CD14-positive monocyte (primary cell): ENCODE measurements at regions not wholly inside any gene's neighbourhood (a gene's known extent, or its start where the extent isn't known, plus 50 kb on each side); places are given as distances from the start of the nearest gene placed in this dataset.
"Not testable (repeated sequence)": the region's sequence is repeated elsewhere in the genome, so short reads cannot be mapped to it uniquely, and the experiment has no call there.

Source experiments
- DNase-seq, 3 donors: peaks; one replicate each; pipeline ENCODE4 v3.0.0-alpha.2; 2011 to 2022
- H2AFZ ChIP-seq: 2 replicates; pipeline ENCODE4 v1.6.0; 2012; ENCODE audit warnings: mild to moderate bottlenecking, low read depth, low read length, inconsistent platforms; ENCODE audit not compliant: insufficient read depth, poor library complexity, severe bottlenecking
- H3K27ac ChIP-seq, 2 donors: 1 replicate in 1 of 2; 2 replicates in 1 of 2; pipeline ENCODE4 v1.5.1; 2012 to 2013; ENCODE audit warnings: low read length in 2 of 2, control low read depth in 1 of 2, inconsistent platforms in 1 of 2, low read depth in 1 of 2, mild to moderate bottlenecking in 1 of 2
- H3K27me3 ChIP-seq, 2 donors: one replicate each; pipeline versions ENCODE4 v1.6.0 to v1.6.1; 2011 to 2013; ENCODE audit warnings: low read length in 2 of 2; ENCODE audit not compliant: control insufficient read depth in 2 of 2, insufficient read depth in 2 of 2
- H3K36me3 ChIP-seq, 2 donors: replicated peaks in 1 of 2; 1 replicate in 1 of 2; 2 replicates in 1 of 2; pipeline versions ENCODE4 v1.5.1 to v1.6.1; 2012 to 2013; ENCODE audit warnings: low read length in 2 of 2, control low read depth in 1 of 2, inconsistent platforms in 1 of 2, mild to moderate bottlenecking in 1 of 2; ENCODE audit not compliant: insufficient read depth in 2 of 2, control insufficient read depth in 1 of 2
- H3K4me1 ChIP-seq, 2 donors: 1 replicate in 1 of 2; 2 replicates in 1 of 2; pipeline versions ENCODE4 v1.5.1 to v1.6.1; 2012 to 2013; ENCODE audit warnings: low read length in 2 of 2, control low read depth in 1 of 2, inconsistent platforms in 1 of 2, mild to moderate bottlenecking in 1 of 2, moderate library complexity in 1 of 2; ENCODE audit not compliant: insufficient read depth in 2 of 2, control insufficient read depth in 1 of 2
- H3K4me2 ChIP-seq: replicated peaks from 2 replicates; pipeline ENCODE3; 2012; ENCODE audit warnings: low read length, moderate library complexity, mild to moderate bottlenecking; ENCODE audit not compliant: poor library complexity, severe bottlenecking; ENCODE audit errors: extremely low read depth
- H3K4me3 ChIP-seq, 3 experiments: fragments of 200-600 bp in 1 of 3; sonication (generic) in 1 of 3; replicated peaks in 1 of 3; 1 replicate in 2 of 3; 2 replicates in 1 of 3; pipeline ENCODE4 v1.5.1; 2011 to 2013; ENCODE audit warnings: low read length in 3 of 3, mild to moderate bottlenecking in 3 of 3, control low read depth in 2 of 3, low read depth in 2 of 3, inconsistent platforms in 1 of 3, moderate library complexity in 1 of 3
- H3K79me2 ChIP-seq: 2 replicates; pipeline ENCODE4 v1.6.0; 2012; ENCODE audit warnings: mild to moderate bottlenecking, control low read depth, inconsistent platforms, low read length, moderate library complexity; ENCODE audit not compliant: insufficient read depth
- H3K9ac ChIP-seq: 2 replicates; pipeline ENCODE4 v1.6.0; 2017; ENCODE audit warnings: low read length, mild to moderate bottlenecking; ENCODE audit not compliant: insufficient read depth, poor library complexity, severe bottlenecking
- H3K9me3 ChIP-seq, 2 donors: replicated peaks in 1 of 2; 1 replicate in 1 of 2; 2 replicates in 1 of 2; pipeline versions ENCODE4 v1.5.1 to v1.6.1; 2012 to 2013; ENCODE audit warnings: low read length in 2 of 2, control low read depth in 1 of 2; ENCODE audit not compliant: control insufficient read depth in 1 of 2, insufficient read depth in 1 of 2
- H4K20me1 ChIP-seq: 2 replicates; pipeline ENCODE4 v1.6.0; 2012; ENCODE audit warnings: mild to moderate bottlenecking, low read length, control low read depth, moderate library complexity; ENCODE audit not compliant: insufficient read depth
- H3K27ac Mint-ChIP-seq, 7 donors: one replicate each; pipeline ENCODE4 v1.8.0; 2020; ENCODE audit warnings: mild to moderate bottlenecking in 7 of 7, mixed read lengths in 7 of 7, moderate library complexity in 6 of 7, inconsistent platforms in 2 of 7
- H3K27me3 Mint-ChIP-seq, 3 donors: one replicate each; pipeline ENCODE4 v1.8.0; 2021 to 2022; ENCODE audit warnings: low read depth in 3 of 3, mild to moderate bottlenecking in 3 of 3, mixed read lengths in 3 of 3, moderate library complexity in 3 of 3, inconsistent platforms in 1 of 3
- H3K36me3 Mint-ChIP-seq, 2 donors: one replicate each; pipeline ENCODE4 v1.8.0; 2020; ENCODE audit warnings: mixed read lengths in 2 of 2, inconsistent platforms in 1 of 2, mild to moderate bottlenecking in 1 of 2
- H3K4me1 Mint-ChIP-seq: one replicate; pipeline ENCODE4 v1.8.0; 2020; ENCODE audit warnings: mild to moderate bottlenecking, mixed read lengths
- H3K4me3 Mint-ChIP-seq, 2 donors: one replicate each; pipeline ENCODE4 v1.8.0; 2020; ENCODE audit warnings: mild to moderate bottlenecking in 2 of 2, mixed read lengths in 2 of 2, moderate library complexity in 1 of 2
- H3K9me3 Mint-ChIP-seq, 7 donors: one replicate each; pipeline ENCODE4 v1.8.0; 2020 to 2022; ENCODE audit warnings: mixed read lengths in 7 of 7, mild to moderate bottlenecking in 6 of 7, moderate library complexity in 6 of 7, inconsistent platforms in 2 of 7
- CTCF ChIP-seq: fragments of 200-600 bp; IDR thresholded peaks from one replicate; pipeline ENCODE4 v1.8.0; 2022; ENCODE audit warnings: antibody characterized with exemption, mild to moderate bottlenecking
- WGBS: methylation state at CpG from one replicate; pipeline ENCODE4 v1.1.5; 2013; ENCODE audit warnings: missing lambda C conversion rate; ENCODE audit not compliant: insufficient coverage; 5-methylcytosine and 5-hydroxymethylcytosine counted together
- intact Hi-C, 2 donors: fragments of 100-400 bp; cut with micrococcal nuclease; formaldehyde crosslinking; loops; one replicate each; pipeline versions ENCODE4 v1.15.0 to v1.15.1; 2023

- no peaks in the 10 kb centered on the region for H3K79me2 ChIP-seq
- Mint-ChIP-seq H3K4me1 (no peaks in the 10 kb centered on the region), H3K4me3 (no peak overlapping the region), H3K27me3 (peaks cover 0 to 3% (median 0%) of the 10 kb centered on the region in 3 donors), H3K36me3 (no peaks in the 10 kb centered on the region), H3K9me3 (peaks cover 2 to 12% (median 4%) of the 10 kb centered on the region in 7 donors), H3K27ac (no peak overlapping the region)
- no peak overlapping the region for H2AFZ ChIP-seq
- no peak for TF ChIP-seq CTCF
- H3K4me1 ChIP-seq, result no peaks in the 10 kb centered on the region
- no peaks in the 10 kb centered on the region for H4K20me1 ChIP-seq
- intact Hi-C loops, result no loop called here
- no peak overlapping the region for H3K9ac ChIP-seq
- DNase-seq, result no peak
- no peaks in the 10 kb centered on the region for H3K36me3 ChIP-seq
- H3K4me2 ChIP-seq, result no peak overlapping the region
- no peak overlapping the region for H3K27ac ChIP-seq
- WGBS, result no CpG with 5 or more reads among the region's 1 CpG
- H3K4me3 ChIP-seq, result no peak overlapping the region
- no peaks in the 10 kb centered on the region for H3K9me3 ChIP-seq
- no peaks in the 10 kb centered on the region for H3K27me3 ChIP-seq
Measured at GRCh38 chr1:232163533-232163932, 466.4 kb downstream of the SIPA1L2 start.

GRCh38 chr1:232162001-232162400 lies 467.9 kb downstream of the SIPA1L2 start:
- Histone ChIP-seq H3K36me3 (no peaks in the 10 kb centered on the region), H3K9ac (no peak overlapping the region), H3K4me2 (no peak overlapping the region), H3K27ac (no peak overlapping the region), H3K79me2 (no peaks in the 10 kb centered on the region), H3K27me3 (no peaks in the 10 kb centered on the region), H3K4me1 (no peaks in the 10 kb centered on the region), H3K9me3 (peaks cover 0 to 2% of the 10 kb centered on the region in 2 donors), H4K20me1 (no peaks in the 10 kb centered on the region), H2AFZ (no peak overlapping the region), H3K4me3 (no peak overlapping the region)
- H3K4me3 Mint-ChIP-seq, result no peak overlapping the region
- no peak for DNase-seq
- WGBS, result no CpG with 5 or more reads among the region's 1 CpG
- no peak for TF ChIP-seq CTCF
- H3K27ac Mint-ChIP-seq, result no peak overlapping the region
- H3K4me1 Mint-ChIP-seq, result no peaks in the 10 kb centered on the region
- H3K27me3 Mint-ChIP-seq, result peaks cover 0 to 1% (median 0%) of the 10 kb centered on the region in 3 donors
- H3K9me3 Mint-ChIP-seq, result peaks cover 0 to 12% (median 4%) of the 10 kb centered on the region in 7 donors
- H3K36me3 Mint-ChIP-seq, result no peaks in the 10 kb centered on the region
- intact Hi-C loops, result no loop called here

GRCh38 chr1:232158558-232158957 lies 471.4 kb downstream of the SIPA1L2 start:
- H3K36me3 ChIP-seq, H3K27ac Mint-ChIP-seq, H3K27me3 ChIP-seq, intact Hi-C loops, H3K9me3 ChIP-seq, H3K4me2 ChIP-seq, H3K4me3 Mint-ChIP-seq, H3K4me1 Mint-ChIP-seq, H3K79me2 ChIP-seq, H3K4me1 ChIP-seq, H3K9ac ChIP-seq, H2AFZ ChIP-seq, H3K27me3 Mint-ChIP-seq, H3K36me3 Mint-ChIP-seq, H4K20me1 ChIP-seq, DNase-seq, H3K27ac ChIP-seq, H3K4me3 ChIP-seq: not testable (repeated sequence)
- H3K9me3 Mint-ChIP-seq, result peaks cover 2 to 12% (median 5%) of the 10 kb centered on the region in 7 donors
- no CpG with 5 or more reads among the region's 2 CpGs for WGBS
